Hepatocyte (in vitro differentiated cells): ENCODE measurements at regions not wholly inside any gene's neighbourhood (a gene's known extent, or its start where the extent isn't known, plus 50 kb on each side); places are given as distances from the start of the nearest gene placed in this dataset.

ENCODE experiments used
- DNase-seq: peaks from one replicate; pipeline ENCODE4 v3.0.0-alpha.2; 2016; ENCODE audit warnings: low spot score
- H2AFZ ChIP-seq: fragments of 200-600 bp; sonication (generic); 2 replicates; pipeline ENCODE4 v1.6.0; 2016; ENCODE audit warnings: antibody characterized with exemption, mild to moderate bottlenecking
- H3K27ac ChIP-seq: fragments of 200-600 bp; sonication (generic); 2 replicates; pipeline ENCODE4 v1.5.1; 2016; ENCODE audit warnings: mild to moderate bottlenecking
- H3K27me3 ChIP-seq: fragments of 200-600 bp; sonication (generic); 2 replicates; pipeline ENCODE4 v1.6.1; 2016
- H3K36me3 ChIP-seq: fragments of 200-600 bp; sonication (generic); replicated peaks from 2 replicates; pipeline ENCODE4 v1.5.1; 2016; ENCODE audit warnings: low read depth; ENCODE audit not compliant: insufficient read depth
- H3K4me1 ChIP-seq: fragments of 200-600 bp; sonication (generic); 2 replicates; pipeline ENCODE4 v1.5.1; 2016; ENCODE audit warnings: mild to moderate bottlenecking, moderate library complexity; ENCODE audit not compliant: insufficient read depth
- H3K4me2 ChIP-seq: fragments of 200-600 bp; sonication (generic); 2 replicates; pipeline ENCODE4 v1.6.0; 2016
- H3K4me3 ChIP-seq: fragments of 200-600 bp; sonication (generic); 2 replicates; pipeline ENCODE4 v1.5.1; 2016; ENCODE audit warnings: mild to moderate bottlenecking
- H3K79me2 ChIP-seq: fragments of 200-600 bp; sonication (generic); 2 replicates; pipeline ENCODE4 v1.6.0; 2017; ENCODE audit warnings: mild to moderate bottlenecking
- H3K9me2 ChIP-seq: fragments of 200-600 bp; sonication (generic); replicated peaks from 2 replicates; pipeline ENCODE4 v1.6.0; 2017; ENCODE audit warnings: mild to moderate bottlenecking; ENCODE audit not compliant: insufficient read depth
- H3K9me3 ChIP-seq: fragments of 200-600 bp; sonication (generic); 2 replicates; pipeline ENCODE4 v1.5.1; 2016; ENCODE audit warnings: low read depth, mild to moderate bottlenecking
- H4K20me1 ChIP-seq: fragments of 200-600 bp; sonication (generic); 2 replicates; pipeline ENCODE4 v1.6.0; 2016; ENCODE audit warnings: mild to moderate bottlenecking; ENCODE audit not compliant: insufficient read depth, poor library complexity, severe bottlenecking
- CTCF ChIP-seq: fragments of 200-600 bp; sonication (generic); IDR thresholded peaks from 2 replicates; pipeline ENCODE4 v1.5.1; 2016; ENCODE audit warnings: antibody characterized with exemption, mild to moderate bottlenecking; ENCODE audit not compliant: poor library complexity
- EZH2 ChIP-seq: fragments of 200-600 bp; sonication (generic); IDR thresholded peaks from 2 replicates; pipeline ENCODE4 v1.6.1; 2016; ENCODE audit warnings: antibody characterized with exemption, mild to moderate bottlenecking, borderline replicate concordance
- EZH2phosphoT487 ChIP-seq: fragments of 200-600 bp; sonication (generic); IDR thresholded peaks from one replicate; pipeline ENCODE4 v1.6.1; 2018; ENCODE audit warnings: antibody characterized with exemption, mild to moderate bottlenecking, low read depth, moderate library complexity; ENCODE audit not compliant: unreplicated experiment, severe bottlenecking
- WGBS: methylation state at CpG from one replicate; pipeline ENCODE4 v1.1.6; 2016; ENCODE audit warnings: low lambda C conversion rate; ENCODE audit errors: missing lambda C conversion rate; 5-methylcytosine and 5-hydroxymethylcytosine counted together

- H3K9me2 ChIP-seq: no peaks in the 10 kb centered on the region
- no peaks in the 10 kb centered on the region for H4K20me1 ChIP-seq
- no peak for TF ChIP-seq EZH2phosphoT487
- no peak for TF ChIP-seq CTCF
- no peak for TF ChIP-seq EZH2
- no peaks in the 10 kb centered on the region for H3K79me2 ChIP-seq
- no peaks in the 10 kb centered on the region for H3K4me1 ChIP-seq
- no peaks in the 10 kb centered on the region for H3K9me3 ChIP-seq
- no peak overlapping the region for H3K27ac ChIP-seq
- WGBS: 92% methylated on average over 8 of the region's 8 CpGs
- no peak for DNase-seq
- H3K27me3 ChIP-seq: no peaks in the 10 kb centered on the region
- no peak overlapping the region for H3K4me2 ChIP-seq
- no peaks in the 10 kb centered on the region for H3K36me3 ChIP-seq
- H2AFZ ChIP-seq: no peak overlapping the region
- H3K4me3 ChIP-seq: no peak overlapping the region
These were observed 191.9 kb upstream of the SALL3 start for GRCh38 chr18:78787751-78788150.

DNA sequence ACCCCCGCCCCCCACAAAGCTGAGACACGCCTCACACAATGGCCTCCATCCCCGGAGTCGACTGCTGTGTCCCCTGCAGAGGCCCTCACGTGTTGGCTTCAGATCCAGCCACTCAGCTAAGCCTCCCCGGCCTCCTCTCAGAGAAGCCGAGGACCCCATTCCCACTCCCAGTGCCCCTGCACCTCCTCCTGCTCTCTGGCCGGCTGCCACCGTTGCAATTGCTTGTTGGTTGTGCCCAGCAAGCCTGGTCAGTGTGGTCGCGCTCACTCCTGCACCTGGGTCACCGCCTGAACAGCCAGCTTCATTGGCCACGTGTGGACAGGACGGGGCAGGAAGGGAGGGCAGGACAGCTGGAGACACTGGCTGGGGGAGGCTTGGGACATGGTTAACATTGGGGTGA lies 191.5 kb upstream of the SALL3 start:
- no peaks in the 10 kb centered on the region for H3K4me1 ChIP-seq
- H3K4me2 ChIP-seq: no peak overlapping the region
- H2AFZ ChIP-seq: no peak overlapping the region
- no peak overlapping the region for H3K27ac ChIP-seq
- H4K20me1 ChIP-seq: no peaks in the 10 kb centered on the region
- H3K9me2 ChIP-seq: no peaks in the 10 kb centered on the region
- TF ChIP-seq CTCF: no peak
- TF ChIP-seq EZH2phosphoT487: no peak
- no peak for TF ChIP-seq EZH2
- no peaks in the 10 kb centered on the region for H3K36me3 ChIP-seq
- no peaks in the 10 kb centered on the region for H3K9me3 ChIP-seq
- DNase-seq: no peak
- 92% methylated on average over 13 of the region's 14 CpGs for WGBS
- H3K4me3 ChIP-seq: no peak overlapping the region
- H3K79me2 ChIP-seq: no peaks in the 10 kb centered on the region
- H3K27me3 ChIP-seq: no peaks in the 10 kb centered on the region

DNA sequence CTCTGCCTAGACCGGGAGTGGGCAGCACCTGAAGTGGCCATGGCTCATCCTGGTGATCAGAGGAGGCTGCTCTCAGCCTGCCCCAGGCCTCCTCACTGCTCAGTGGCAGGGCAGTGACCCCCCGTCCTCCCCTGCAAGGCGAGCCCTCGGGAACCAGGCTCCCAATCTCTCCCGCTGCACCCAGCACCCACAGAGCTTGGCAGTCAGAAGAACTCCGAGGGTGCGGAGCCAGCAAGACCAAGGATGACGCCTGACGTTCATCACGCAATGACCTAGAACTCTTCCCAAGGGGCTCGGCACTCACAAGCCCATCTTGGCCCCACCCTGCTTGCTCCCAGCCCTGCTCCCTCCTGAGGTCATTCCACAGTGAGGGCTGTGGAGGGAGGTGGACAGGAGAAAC lies 189.8 kb upstream of the SALL3 start:
- no peak overlapping the region for H3K4me3 ChIP-seq
- H3K9me2 ChIP-seq: no peaks in the 10 kb centered on the region
- no peak overlapping the region for H2AFZ ChIP-seq
- H3K27me3 ChIP-seq: no peaks in the 10 kb centered on the region
- H3K4me1 ChIP-seq: no peaks in the 10 kb centered on the region
- TF ChIP-seq EZH2phosphoT487 (no peak), EZH2 (no peak), CTCF (no peak)
- no peak overlapping the region for H3K4me2 ChIP-seq
- WGBS: 87% methylated on average over 9 of the region's 11 CpGs
- H3K9me3 ChIP-seq: no peaks in the 10 kb centered on the region
- no peaks in the 10 kb centered on the region for H3K79me2 ChIP-seq
- no peak overlapping the region for H3K27ac ChIP-seq
- DNase-seq: no peak
- no peaks in the 10 kb centered on the region for H3K36me3 ChIP-seq
- no peaks in the 10 kb centered on the region for H4K20me1 ChIP-seq

GRCh38 chr18:78790511-78790910 lies 189.1 kb upstream of the SALL3 start:
- no peak for DNase-seq
- H3K4me3 ChIP-seq: no peak overlapping the region
- no peak overlapping the region for H3K4me2 ChIP-seq
- no peaks in the 10 kb centered on the region for H3K36me3 ChIP-seq
- WGBS: 95% methylated on average over 6 of the region's 6 CpGs
- no peaks in the 10 kb centered on the region for H3K79me2 ChIP-seq
- H4K20me1 ChIP-seq: no peaks in the 10 kb centered on the region
- H2AFZ ChIP-seq: no peak overlapping the region
- no peaks in the 10 kb centered on the region for H3K27me3 ChIP-seq
- H3K27ac ChIP-seq: no peak overlapping the region
- TF ChIP-seq EZH2phosphoT487: no peak
- no peak for TF ChIP-seq CTCF
- TF ChIP-seq EZH2: no peak
- H3K9me3 ChIP-seq: no peaks in the 10 kb centered on the region
- H3K4me1 ChIP-seq: no peaks in the 10 kb centered on the region
- H3K9me2 ChIP-seq: no peaks in the 10 kb centered on the region
